ENCODE measurements at regions not wholly inside any gene's neighbourhood (a gene's known extent, or its start where the extent isn't known, plus 50 kb on each side); places are given as distances from the start of the nearest gene placed in this dataset.

GRCh38 chr11:28483072-28483867 is 375.1 kb downstream of the METTL15 start:
- no peak for DNase-seq (ENCODE audit: low read depth)

DNA sequence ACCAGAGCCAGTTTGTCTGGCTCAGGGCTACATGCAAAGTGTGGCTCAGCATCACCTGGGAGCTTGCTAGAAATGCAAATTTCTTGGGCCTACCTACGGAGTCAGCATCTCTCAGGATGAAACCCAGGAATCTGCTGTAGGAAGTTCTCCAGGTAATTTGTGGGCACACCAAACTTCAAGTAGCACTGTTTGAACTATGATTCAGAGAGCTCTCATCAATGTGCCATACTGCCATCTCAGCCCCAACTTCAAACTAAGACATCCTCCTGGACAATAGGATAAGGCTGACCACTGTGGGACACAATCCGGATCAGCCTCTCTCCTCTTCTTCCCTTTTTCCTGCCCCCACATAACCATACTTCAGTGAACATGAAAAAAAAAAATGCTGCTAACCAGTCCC is 374.5 kb downstream of the METTL15 start:
- DNase-seq (ENCODE audit: low read depth) = no peak

DNA sequence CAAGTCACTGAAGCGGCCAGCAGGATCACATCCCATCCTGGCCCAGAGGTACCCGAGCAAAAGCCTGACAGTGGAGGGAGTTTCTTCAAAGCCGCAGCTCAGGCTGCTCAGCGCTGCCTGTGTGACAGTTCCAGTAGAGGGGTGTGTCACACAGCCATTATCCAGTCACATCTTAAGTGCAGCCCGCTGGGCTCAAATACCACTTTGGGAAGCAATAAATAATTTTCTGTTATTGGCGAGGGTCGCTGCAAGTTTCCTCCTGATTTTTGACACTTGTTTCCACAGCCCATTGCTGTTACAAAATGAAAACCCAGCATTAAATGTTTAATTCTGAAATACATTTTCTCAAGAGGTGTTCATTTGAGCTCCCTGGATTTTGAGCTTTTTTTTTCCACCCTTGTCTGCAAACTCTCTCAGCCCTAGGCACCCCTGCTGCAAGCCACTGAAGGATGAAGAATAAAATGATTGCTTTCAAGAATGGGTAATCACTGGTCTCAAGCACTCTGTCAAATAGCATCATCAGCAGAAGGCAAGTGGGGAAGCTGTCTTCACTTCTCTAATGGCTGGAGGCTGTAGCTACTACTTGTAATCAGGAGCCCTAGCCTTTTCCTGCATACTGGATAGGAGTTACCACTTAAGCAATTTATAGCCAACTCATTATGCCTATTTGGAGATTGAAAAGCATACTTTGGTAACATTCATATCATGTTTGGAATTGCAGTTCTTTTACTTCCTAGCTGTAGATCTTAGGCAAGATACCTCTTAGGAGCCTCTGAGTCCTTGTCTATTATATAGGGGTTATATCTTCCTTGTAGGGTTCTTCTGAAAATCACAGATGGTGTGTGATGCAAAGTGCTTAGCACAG is 373.7 kb downstream of the METTL15 start:
- DNase-seq (ENCODE audit: low read depth) = no peak

- DNase-seq (ENCODE audit: low read depth) = no peak
Measured at GRCh38 chr11:28480406-28480805, 372.2 kb downstream of the METTL15 start.

- DNase-seq (ENCODE audit: low read depth) = no peak
Measured at GRCh38 chr11:28476864-28477263, 368.7 kb downstream of the METTL15 start.

DNA sequence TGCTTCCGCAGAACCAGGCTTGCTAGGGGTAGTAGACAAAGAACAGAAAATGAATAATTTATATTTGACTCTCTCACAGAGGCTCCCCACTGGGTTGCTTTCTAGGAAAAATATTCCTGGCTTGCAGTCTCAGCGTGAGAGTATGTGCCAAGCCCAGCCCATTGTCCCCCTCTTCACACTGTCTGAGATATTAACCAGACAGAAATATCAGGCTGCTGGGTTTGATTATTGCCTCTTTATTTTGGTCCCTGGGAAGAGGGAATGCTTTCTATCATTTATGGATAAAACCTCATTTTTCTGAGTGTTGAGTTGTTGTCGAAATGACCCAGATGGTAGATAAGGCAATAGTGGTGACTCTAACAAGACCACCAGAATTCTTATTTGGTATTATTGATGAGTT is 367.9 kb downstream of the METTL15 start:
- no peak for DNase-seq (ENCODE audit: low read depth)

- no peak for DNase-seq (ENCODE audit: low read depth)
Measured at GRCh38 chr11:28472904-28473303, 364.7 kb downstream of the METTL15 start.

- no peak for DNase-seq (ENCODE audit: low read depth)
Measured at GRCh38 chr11:28471537-28471936, 363.3 kb downstream of the METTL15 start.

GRCh38 chr11:28470180-28470579 is 362.0 kb downstream of the METTL15 start:
- DNase-seq (ENCODE audit: low read depth) = no peak

GRCh38 chr11:28466506-28466905 is 358.3 kb downstream of the METTL15 start:
- DNase-seq (ENCODE audit: low read depth) = no peak

DNA sequence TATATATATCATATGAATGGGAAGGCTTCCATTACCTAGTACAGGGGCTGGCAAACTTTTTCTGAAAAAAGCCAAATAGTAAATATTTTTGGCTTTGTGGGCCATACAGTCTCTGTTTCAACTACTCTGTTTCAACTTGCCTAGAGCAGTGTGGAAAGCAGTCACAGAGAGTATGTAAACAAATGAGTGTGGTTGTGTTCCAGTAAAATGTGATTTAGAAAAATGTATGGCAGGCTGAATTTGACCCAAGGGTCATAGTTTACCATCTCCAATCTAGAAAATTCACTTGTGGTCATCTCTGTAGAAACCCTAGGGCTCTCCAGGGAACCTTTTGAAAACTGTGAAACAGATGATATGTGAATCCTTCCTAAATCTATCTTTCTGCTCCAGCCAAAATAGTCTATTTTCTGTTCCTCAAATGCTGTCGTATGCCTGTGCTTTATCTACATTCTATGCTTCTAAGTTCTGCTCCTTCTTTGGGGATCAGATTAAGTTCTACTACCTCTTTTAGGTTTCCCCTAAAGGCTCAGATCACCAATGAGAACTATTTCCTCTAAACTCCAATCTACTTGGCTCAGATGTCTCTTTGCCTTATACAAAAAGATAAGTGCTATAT is 356.2 kb downstream of the METTL15 start:
- peak; percentile 87 for DNase-seq (ENCODE audit: low read depth)

- peak; percentile 92 for DNase-seq (ENCODE audit: low read depth)
Measured at GRCh38 chr11:28463826-28464225, 355.6 kb downstream of the METTL15 start.

- DNase-seq (ENCODE audit: low read depth) = peak; percentile 59
Measured at GRCh38 chr11:28461846-28462245, 353.7 kb downstream of the METTL15 start.

DNA sequence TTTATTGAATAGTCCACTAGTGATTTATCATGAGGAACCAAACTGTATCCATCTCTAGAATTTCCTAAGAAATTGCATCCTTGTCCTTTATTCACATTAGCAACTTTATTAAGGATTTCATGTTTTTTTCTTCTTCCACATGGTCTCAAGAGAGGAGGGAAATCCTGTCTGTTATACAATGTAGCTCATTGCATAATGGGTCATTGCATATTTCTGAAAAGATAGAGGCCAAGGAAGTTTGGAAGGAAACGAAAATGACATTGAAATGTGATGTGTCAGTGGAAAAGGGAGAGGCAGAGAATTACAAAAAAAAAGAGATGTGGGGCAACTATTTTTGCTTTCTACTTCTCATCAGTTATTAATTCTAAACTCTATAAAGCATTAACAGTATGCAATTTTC is 353.1 kb downstream of the METTL15 start:
- peak; percentile 79 for DNase-seq (ENCODE audit: low read depth)

GRCh38 chr11:28460348-28460747 is 352.2 kb downstream of the METTL15 start:
- DNase-seq (ENCODE audit: low read depth) = peak; percentile 28

DNA sequence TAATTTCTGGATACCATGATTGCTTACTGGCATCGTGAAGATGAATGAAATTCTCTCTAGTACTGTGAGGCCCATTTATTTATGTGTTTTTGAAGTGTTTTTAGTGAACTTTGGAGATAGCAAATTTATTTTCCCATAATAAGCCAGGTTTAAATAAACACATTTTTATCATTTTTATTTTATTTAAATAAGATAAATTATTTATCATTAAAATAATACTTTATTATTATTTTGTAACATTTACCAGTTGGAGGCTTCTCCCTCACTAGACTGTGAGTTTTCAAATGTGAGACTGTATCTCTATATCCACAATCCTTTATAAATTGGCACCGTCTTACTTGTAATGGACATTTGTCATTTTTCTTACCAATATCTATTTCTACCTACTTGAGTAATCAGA is 351.7 kb downstream of the METTL15 start:
- no peak for DNase-seq (ENCODE audit: low read depth)

GRCh38 chr11:28457481-28458065 is 349.4 kb downstream of the METTL15 start:
- DNase-seq (ENCODE audit: low read depth) = no peak

DNA sequence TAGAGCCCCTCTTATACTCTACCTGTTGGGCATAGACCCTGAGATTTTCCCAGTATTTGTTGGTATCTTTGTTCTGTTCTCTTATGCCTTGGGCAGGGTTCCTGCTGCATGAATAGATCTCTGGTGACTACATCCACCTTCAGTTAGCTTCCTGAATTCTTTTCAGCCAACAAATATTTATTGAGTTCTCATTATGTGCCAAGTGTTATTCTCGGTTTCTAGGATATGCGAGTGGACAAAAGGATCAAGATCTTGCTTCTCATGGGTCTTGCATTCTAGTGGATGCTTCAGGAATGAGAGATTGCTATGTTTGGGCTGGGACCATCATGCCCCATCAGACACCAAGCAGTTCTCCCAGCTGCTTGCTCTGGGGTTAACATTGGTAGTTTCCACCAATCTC is 340.0 kb downstream of the METTL15 start:
- DNase-seq (ENCODE audit: low read depth) = peak; percentile 37

- DNase-seq (ENCODE audit: low read depth) = peak; percentile 82
Measured at GRCh38 chr11:28447226-28447625, 339.0 kb downstream of the METTL15 start.

DNA sequence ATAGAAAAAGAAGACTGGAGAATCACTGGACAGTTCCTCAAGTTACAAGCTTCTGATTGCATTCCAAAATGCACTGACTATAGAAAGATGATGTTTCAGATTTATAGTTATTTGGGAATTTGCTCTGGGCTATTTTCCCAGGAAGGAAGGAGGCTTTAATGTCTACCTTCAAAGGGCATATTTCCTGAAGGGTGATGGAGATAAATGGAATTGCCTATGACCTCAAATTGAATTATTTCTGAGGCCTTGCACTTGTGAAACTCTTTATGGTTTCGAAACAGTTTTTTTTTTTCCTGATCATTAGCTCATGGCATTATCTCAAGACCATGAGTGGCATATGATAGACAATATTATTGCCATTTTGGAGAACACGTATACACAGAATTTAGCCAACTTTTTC is 333.9 kb downstream of the METTL15 start:
- DNase-seq (ENCODE audit: low read depth) = no peak

DNA sequence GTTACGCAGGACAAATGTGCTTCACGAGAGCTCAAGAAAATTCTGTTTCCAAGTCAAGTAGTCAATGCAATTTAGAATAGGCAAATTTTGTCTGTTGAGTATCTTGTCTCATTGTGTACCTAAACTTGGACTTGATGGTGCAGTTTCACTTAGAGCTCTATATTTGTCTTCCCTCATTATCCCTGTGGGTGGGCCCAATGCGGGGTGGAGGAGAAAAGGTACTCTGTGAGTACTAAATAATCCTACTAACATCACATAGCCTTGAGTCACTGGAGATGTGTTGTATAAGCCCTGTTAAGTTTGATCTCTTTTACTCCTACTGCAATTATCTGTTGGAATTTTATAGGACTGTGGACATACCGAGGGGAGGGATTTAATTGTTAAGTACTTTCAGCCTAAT is 331.2 kb downstream of the METTL15 start:
- no peak for DNase-seq (ENCODE audit: low read depth)

DNA sequence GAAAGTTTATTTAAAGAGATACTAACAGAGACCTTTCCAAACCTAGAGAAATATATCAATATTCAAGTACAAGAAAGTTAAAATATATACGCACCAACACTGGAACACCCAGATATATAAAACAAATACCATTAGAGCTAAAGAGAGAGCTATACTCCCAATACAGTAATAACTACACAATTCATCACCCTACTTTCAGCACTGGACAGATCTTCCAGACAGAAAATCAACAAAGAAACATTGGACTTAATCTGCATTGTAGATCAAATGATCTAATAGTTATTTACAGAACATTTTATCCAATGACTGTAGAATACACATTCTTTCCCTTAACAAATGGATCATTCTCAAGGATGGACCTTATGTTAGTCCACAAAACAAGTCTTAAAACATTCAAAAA is 311.9 kb downstream of the METTL15 start:
- no peak for DNase-seq (ENCODE audit: low read depth)
